A673 (cell line): ENCODE measurements at regions not wholly inside any gene's neighbourhood (a gene's known extent, or its start where the extent isn't known, plus 50 kb on each side); places are given as distances from the start of the nearest gene placed in this dataset.

Source experiments
- CTCF ChIP-seq: fragments of 300-800, 200-600 bp; sonication (generic); conservative IDR thresholded peaks from 2 replicates; pipeline ENCODE4 v1.5.1; 2017; ENCODE audit warnings: low read depth, mild to moderate bottlenecking, antibody characterized with exemption, low read length, moderate library complexity, mixed read lengths
- EZH2 ChIP-seq: fragments of 200-600 bp; sonication (generic); IDR thresholded peaks from 2 replicates; pipeline ENCODE4 v1.6.1; 2017; ENCODE audit warnings: borderline replicate concordance, low read depth, mild to moderate bottlenecking, mixed read lengths, antibody characterized with exemption, low read length; ENCODE audit not compliant: poor library complexity, severe bottlenecking

GRCh38 chr7:64431838-64432237 lies 118.1 kb downstream of the ZNF736 start:
- TF ChIP-seq CTCF (no peak), EZH2 (no peak)
